ENCODE measurements at regions not wholly inside any gene's neighbourhood (a gene's known extent, or its start where the extent isn't known, plus 50 kb on each side); places are given as distances from the start of the nearest gene placed in this dataset.

DNA sequence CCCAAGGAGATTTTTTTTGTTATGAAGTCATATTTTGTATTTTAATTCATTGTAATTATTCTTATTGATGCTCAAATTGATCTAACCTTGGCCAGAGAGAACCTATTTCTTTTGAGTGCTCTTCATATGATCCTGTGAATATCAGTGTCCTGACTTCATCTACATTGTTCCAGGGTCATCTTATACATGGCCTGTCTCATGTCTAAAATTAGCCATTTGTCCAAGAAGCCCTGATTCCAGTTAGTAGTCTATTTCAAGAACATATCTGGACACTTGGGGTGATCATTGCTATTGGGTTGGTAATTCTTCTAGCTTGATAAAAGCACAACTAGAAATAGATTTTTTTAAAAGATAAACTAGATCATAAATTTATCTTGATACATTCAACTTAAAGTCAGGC is 266.2 kb downstream of the SPRY1 start:
- Histone ChIP-seq H3K27me3 (ENCODE audit: control insufficient read depth, insufficient read depth, low read length) (no peaks in the 10 kb centered on the region), H3K9me3 (ENCODE audit: control insufficient read depth, insufficient read depth, low read depth, low read length) (no peaks in the 10 kb centered on the region), H3K27ac (ENCODE audit: insufficient read depth, low read length) (no peak overlapping the region), H3K4me3 (replicated peaks in 1 of 4; ENCODE audit: control extremely low read depth in 1 of 4, insufficient read depth in 1 of 4, low read depth in 3 of 4, low read length in 4 of 4) (no peak overlapping the region), H3K79me2 (ENCODE audit: control insufficient read depth, insufficient read depth, low read length) (no peaks in the 10 kb centered on the region), H3K4me1 (ENCODE audit: control insufficient read depth, extremely low read depth, insufficient read depth, low read length) (no peaks in the 10 kb centered on the region), H3K36me3 (ENCODE audit: control insufficient read depth, insufficient read depth, low read length) (no peaks in the 10 kb centered on the region), H2AFZ (ENCODE audit: low read length) (no peak overlapping the region), H3K9ac (ENCODE audit: insufficient read depth, low read length) (no peak overlapping the region), H3K4me2 (ENCODE audit: extremely low read depth, insufficient read depth, low read length) (no peak overlapping the region), H4K20me1 (ENCODE audit: control insufficient read depth, extremely low read depth, insufficient read depth, low read length) (no peaks in the 10 kb centered on the region)
- TF ChIP-seq, protein P1, sequence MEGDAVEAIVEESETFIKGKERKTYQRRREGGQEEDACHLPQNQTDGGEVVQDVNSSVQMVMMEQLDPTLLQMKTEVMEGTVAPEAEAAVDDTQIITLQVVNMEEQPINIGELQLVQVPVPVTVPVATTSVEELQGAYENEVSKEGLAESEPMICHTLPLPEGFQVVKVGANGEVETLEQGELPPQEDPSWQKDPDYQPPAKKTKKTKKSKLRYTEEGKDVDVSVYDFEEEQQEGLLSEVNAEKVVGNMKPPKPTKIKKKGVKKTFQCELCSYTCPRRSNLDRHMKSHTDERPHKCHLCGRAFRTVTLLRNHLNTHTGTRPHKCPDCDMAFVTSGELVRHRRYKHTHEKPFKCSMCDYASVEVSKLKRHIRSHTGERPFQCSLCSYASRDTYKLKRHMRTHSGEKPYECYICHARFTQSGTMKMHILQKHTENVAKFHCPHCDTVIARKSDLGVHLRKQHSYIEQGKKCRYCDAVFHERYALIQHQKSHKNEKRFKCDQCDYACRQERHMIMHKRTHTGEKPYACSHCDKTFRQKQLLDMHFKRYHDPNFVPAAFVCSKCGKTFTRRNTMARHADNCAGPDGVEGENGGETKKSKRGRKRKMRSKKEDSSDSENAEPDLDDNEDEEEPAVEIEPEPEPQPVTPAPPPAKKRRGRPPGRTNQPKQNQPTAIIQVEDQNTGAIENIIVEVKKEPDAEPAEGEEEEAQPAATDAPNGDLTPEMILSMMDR (conservative IDR thresholded peaks at IDR 0.05 in 1 of 2, IDR thresholded peaks at IDR 0.05 in 1 of 2; ENCODE audit: low read depth in 1 of 2, low read length in 2 of 2), result no peak
- no peak for TF ChIP-seq EZH2 (IDR thresholded peaks at IDR 0.05; ENCODE audit: low read length, missing control alignments)
- DNase-seq (ENCODE audit: low read depth in 2 of 2), result no peak

GRCh38 chr4:123666486-123666885 is 269.9 kb downstream of the SPRY1 start:
- Histone ChIP-seq H3K4me1 (ENCODE audit: control insufficient read depth, extremely low read depth, insufficient read depth, low read length) (no peaks in the 10 kb centered on the region), H3K27me3 (ENCODE audit: control insufficient read depth, insufficient read depth, low read length) (no peaks in the 10 kb centered on the region), H3K4me2 (ENCODE audit: extremely low read depth, insufficient read depth, low read length) (no peak overlapping the region), H4K20me1 (ENCODE audit: control insufficient read depth, extremely low read depth, insufficient read depth, low read length) (no peaks in the 10 kb centered on the region), H2AFZ (ENCODE audit: low read length) (no peak overlapping the region), H3K36me3 (ENCODE audit: control insufficient read depth, insufficient read depth, low read length) (no peaks in the 10 kb centered on the region), H3K79me2 (ENCODE audit: control insufficient read depth, insufficient read depth, low read length) (no peaks in the 10 kb centered on the region), H3K4me3 (replicated peaks in 1 of 4; ENCODE audit: control extremely low read depth in 1 of 4, insufficient read depth in 1 of 4, low read depth in 3 of 4, low read length in 4 of 4) (no peak overlapping the region), H3K9ac (ENCODE audit: insufficient read depth, low read length) (no peak overlapping the region), H3K9me3 (ENCODE audit: control insufficient read depth, insufficient read depth, low read depth, low read length) (no peaks in the 10 kb centered on the region), H3K27ac (ENCODE audit: insufficient read depth, low read length) (no peak overlapping the region)
- no peak for TF ChIP-seq EZH2 (IDR thresholded peaks at IDR 0.05; ENCODE audit: low read length, missing control alignments)
- TF ChIP-seq, protein P1 (conservative IDR thresholded peaks at IDR 0.05 in 1 of 2, IDR thresholded peaks at IDR 0.05 in 1 of 2; ENCODE audit: low read depth in 1 of 2, low read length in 2 of 2), result no peak
- DNase-seq (ENCODE audit: low read depth in 2 of 2), result no peak

GRCh38 chr4:123667496-123667895 is 270.9 kb downstream of the SPRY1 start:
- Histone ChIP-seq H3K27me3 (ENCODE audit: control insufficient read depth, insufficient read depth, low read length) (no peaks in the 10 kb centered on the region), H3K79me2 (ENCODE audit: control insufficient read depth, insufficient read depth, low read length) (no peaks in the 10 kb centered on the region), H3K4me2 (ENCODE audit: extremely low read depth, insufficient read depth, low read length) (no peak overlapping the region), H3K27ac (ENCODE audit: insufficient read depth, low read length) (no peak overlapping the region), H3K9me3 (ENCODE audit: control insufficient read depth, insufficient read depth, low read depth, low read length) (no peaks in the 10 kb centered on the region), H3K9ac (ENCODE audit: insufficient read depth, low read length) (no peak overlapping the region), H3K4me1 (ENCODE audit: control insufficient read depth, extremely low read depth, insufficient read depth, low read length) (no peaks in the 10 kb centered on the region), H3K4me3 (replicated peaks in 1 of 4; ENCODE audit: control extremely low read depth in 1 of 4, insufficient read depth in 1 of 4, low read depth in 3 of 4, low read length in 4 of 4) (no peak overlapping the region), H4K20me1 (ENCODE audit: control insufficient read depth, extremely low read depth, insufficient read depth, low read length) (no peaks in the 10 kb centered on the region), H3K36me3 (ENCODE audit: control insufficient read depth, insufficient read depth, low read length) (no peaks in the 10 kb centered on the region), H2AFZ (ENCODE audit: low read length) (no peak overlapping the region)
- TF ChIP-seq EZH2 (IDR thresholded peaks at IDR 0.05; ENCODE audit: low read length, missing control alignments), result no peak
- TF ChIP-seq, protein P1 (conservative IDR thresholded peaks at IDR 0.05 in 1 of 2, IDR thresholded peaks at IDR 0.05 in 1 of 2; ENCODE audit: low read depth in 1 of 2, low read length in 2 of 2), result no peak
- peak; percentile 70 to 74 for DNase-seq (ENCODE audit: low read depth in 2 of 2)

All from fibroblast of lung (primary cell).